ENCODE measurements at regions not wholly inside any gene's neighbourhood (a gene's known extent, or its start where the extent isn't known, plus 50 kb on each side); places are given as distances from the start of the nearest gene placed in this dataset.
"Not testable (repeated sequence)": the region's sequence is repeated elsewhere in the genome, so short reads cannot be mapped to it uniquely, and the experiment has no call there.

GRCh38 chr20:40274912-40275533 lies 414.0 kb downstream of the MAFB start:
- POLR2A ChIA-PET, result no interaction called here
- CTCF ChIA-PET, result no interaction called here
- no peak for DNase-seq (ENCODE audit: extremely low spot score)
- TF ChIP-seq CTCF (IDR thresholded peaks at IDR 0.05; ENCODE audit: control extremely low read depth, extremely low read depth, low read depth, missing control alignments), result no peak

GRCh38 chr20:40269274-40269673 lies 419.8 kb downstream of the MAFB start:
- CTCF ChIA-PET, result interaction anchor here (1.1 kb wide), 1 partner anchor 13 kb away, joined by 5 read pairs; no protein-coding TSS in a partner anchor
- POLR2A ChIA-PET; DNase-seq (ENCODE audit: extremely low spot score): not testable (repeated sequence)

DNA sequence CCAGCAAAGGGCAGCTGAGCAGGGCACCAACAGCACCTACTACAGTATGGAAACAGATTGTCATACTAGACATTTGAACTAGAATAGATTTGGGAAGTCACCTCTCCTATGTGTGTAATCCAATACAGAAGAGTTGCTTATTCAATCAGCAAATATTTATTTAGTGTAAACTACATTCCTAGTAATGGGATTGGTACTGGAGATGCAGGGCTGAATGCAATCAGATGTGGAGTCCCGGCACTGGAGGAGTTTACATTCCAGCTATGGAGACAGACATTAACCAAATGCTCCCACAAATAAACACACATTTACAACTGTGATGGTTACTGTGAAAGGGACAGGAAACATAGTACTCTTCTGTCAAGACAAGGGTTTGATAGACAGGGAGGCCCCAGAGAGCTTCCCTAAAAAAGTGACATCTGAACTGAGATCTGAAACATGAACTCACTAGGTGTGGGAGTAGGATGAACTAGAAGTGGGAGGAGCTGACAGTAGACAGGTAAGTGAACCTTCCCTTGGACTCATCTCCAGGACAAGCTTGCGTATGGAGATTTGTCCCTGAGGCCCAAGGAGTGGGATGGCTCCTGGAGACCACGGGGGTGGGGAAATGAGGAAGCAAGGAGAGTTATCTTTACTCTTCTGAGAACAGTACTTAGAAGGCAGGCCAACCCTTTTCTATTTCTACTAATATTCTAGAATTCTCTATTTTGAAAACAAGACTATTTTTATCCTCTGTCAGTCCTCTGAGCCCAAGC lies 420.5 kb downstream of the MAFB start:
- ChIA-PET POLR2A (no interaction called here), CTCF (interaction anchor here (1.1 kb wide), 2 partner anchors 10 to 12 kb away, joined by 3 to 5 read pairs; no protein-coding TSS in a partner anchor)
- no peak for DNase-seq (ENCODE audit: extremely low spot score)
- TF ChIP-seq CTCF (IDR thresholded peaks at IDR 0.05; ENCODE audit: control extremely low read depth, extremely low read depth, low read depth, missing control alignments), result no peak

- no peak for TF ChIP-seq CTCF (IDR thresholded peaks at IDR 0.05; ENCODE audit: control extremely low read depth, extremely low read depth, low read depth, missing control alignments)
Measured at GRCh38 chr20:40265825-40266533, 423.1 kb downstream of the MAFB start.

GRCh38 chr20:40262219-40262618 lies 426.8 kb downstream of the MAFB start:
- POLR2A ChIA-PET, result no interaction called here
- no peak for DNase-seq (ENCODE audit: extremely low spot score)
- CTCF ChIA-PET, result interaction anchor here (1.0 kb wide), 1 partner anchor 11 kb away, joined by 3 read pairs; no protein-coding TSS in a partner anchor
- no peak for TF ChIP-seq CTCF (IDR thresholded peaks at IDR 0.05; ENCODE audit: control extremely low read depth, extremely low read depth, low read depth, missing control alignments)

More at GRCh38 chr20:40265825-40266533, 423.1 kb downstream of the MAFB start:
- POLR2A ChIA-PET, result no interaction called here
- CTCF ChIA-PET, result interaction anchor here (1.1 kb wide), 1 partner anchor 423 kb away, joined by 3 read pairs; the partner anchor contains the start of gene MAFB
- no peak for DNase-seq (ENCODE audit: extremely low spot score)

DNA sequence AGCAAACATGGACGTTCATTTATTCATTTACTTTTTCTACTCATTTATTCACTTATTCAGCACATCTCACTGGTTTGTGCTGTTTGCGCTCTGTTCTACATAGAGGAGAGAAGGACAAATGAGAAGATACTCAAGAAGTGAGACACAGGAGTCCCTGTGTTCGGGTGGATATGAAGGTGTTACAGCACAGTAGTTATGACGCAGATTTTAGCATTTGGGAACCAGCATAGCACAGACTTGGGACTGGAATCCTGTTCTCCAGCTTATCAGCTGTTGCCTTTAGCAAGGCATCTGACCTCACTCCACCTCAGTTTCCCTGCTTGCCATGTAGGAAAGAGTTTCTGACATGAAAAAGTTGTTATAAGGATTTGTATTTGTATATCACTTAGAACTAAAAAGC lies 430.1 kb downstream of the MAFB start:
- DNase-seq (ENCODE audit: extremely low spot score), result no peak
- ChIA-PET CTCF (no interaction called here), POLR2A (no interaction called here)
- TF ChIP-seq CTCF (IDR thresholded peaks at IDR 0.05; ENCODE audit: control extremely low read depth, extremely low read depth, low read depth, missing control alignments), result no peak

All from GM10248 (cell line).